ENCODE measurements at regions not wholly inside any gene's neighbourhood (a gene's known extent, or its start where the extent isn't known, plus 50 kb on each side); places are given as distances from the start of the nearest gene placed in this dataset.
A peak's percentile ranks its signal among the peaks of the same experiment; 100 is the strongest.

GRCh38 chr11:69381681-69382130 is 87.8 kb downstream of the MYEOV start:
- no peaks in the 10 kb centered on the region for H3K9me3 ChIP-seq
- H3K36me3 ChIP-seq (replicated peaks in 1 of 2; ENCODE audit: control insufficient read depth in 1 of 2, insufficient read depth in 2 of 2, low read length in 1 of 2): no peaks in the 10 kb centered on the region
- no peaks in the 10 kb centered on the region for H3K27me3 ChIP-seq (ENCODE audit: insufficient read depth)
- H3K9ac ChIP-seq: no peak overlapping the region
- TF ChIP-seq MAX (IDR thresholded peaks at IDR 0.05; ENCODE audit: low read depth): no peak
- no peak for TF ChIP-seq USF2 (IDR thresholded peaks at IDR 0.05; ENCODE audit: borderline replicate concordance, low read depth, low read length)
- TF ChIP-seq JUND (IDR thresholded peaks at IDR 0.05): no peak
- TF ChIP-seq FOXJ3 (CRISPR knock-in tag; IDR thresholded peaks at IDR 0.05): no peak
- no peak for TF ChIP-seq MXI1 (IDR thresholded peaks at IDR 0.05; ENCODE audit: low read depth, low read length)
- no peak for TF ChIP-seq FOXM1 (IDR thresholded peaks at IDR 0.05; ENCODE audit: low read depth)
- TF ChIP-seq FOSL2 (IDR thresholded peaks at IDR 0.05; ENCODE audit: borderline replicate concordance, low read depth): no peak
- no peak for TF ChIP-seq GATA2 (CRISPR knock-in tag; IDR thresholded peaks at IDR 0.05)
- no peak for TF ChIP-seq EP300 (IDR thresholded peaks at IDR 0.05; ENCODE audit: borderline replicate concordance in 1 of 2, low read depth in 1 of 2, low read length in 1 of 2)
- TF ChIP-seq CTCF (IDR thresholded peaks at IDR 0.05): no peak
- TF ChIP-seq RFX5 (IDR thresholded peaks at IDR 0.05; ENCODE audit: low read length): no peak
- 96% methylated on average over 17 of the region's 17 CpGs for WGBS (ENCODE audit: low lambda C conversion rate)
- no peaks in the 10 kb centered on the region for H3F3A ChIP-seq (replicated peaks; ENCODE audit: insufficient read depth)
- H3K79me2 ChIP-seq (ENCODE audit: insufficient read depth): no peaks in the 10 kb centered on the region
- DNase-seq: no peak
- ChIA-PET POLR2A (no interaction called here), CTCF (interaction anchor here (1.4 to 3.5 kb wide), 3 partner anchors 250 to 262 kb away, joined by 4 to 18 read pairs (median 4); no protein-coding TSS in a partner anchor)
- H3K4me1 ChIP-seq (ENCODE audit: control insufficient read depth in 1 of 2, insufficient read depth in 2 of 2, low read depth in 1 of 2, low read length in 1 of 2): peaks cover 0 to 12% of the 10 kb centered on the region in 2 experiments; a peak in 1 of 4 replicates
- H3K4me3 ChIP-seq (ENCODE audit: low read depth in 2 of 2, low read length in 1 of 2): no peak overlapping the region
- no peak overlapping the region for H3K27ac ChIP-seq (ENCODE audit: low read depth in 2 of 2, low read length in 1 of 2)
- H3K4me2 ChIP-seq: no peak overlapping the region
- no peaks in the 10 kb centered on the region for H4K20me1 ChIP-seq (ENCODE audit: insufficient read depth)
- H2AFZ ChIP-seq (ENCODE audit: low read depth): no peak overlapping the region
- H3K9me2 ChIP-seq: no peaks in the 10 kb centered on the region

GRCh38 chr11:69382131-69383128 is 88.5 kb downstream of the MYEOV start:
- no peak overlapping the region for H2AFZ ChIP-seq (ENCODE audit: low read depth)
- no peaks in the 10 kb centered on the region for H3F3A ChIP-seq (replicated peaks; ENCODE audit: insufficient read depth)
- no peak overlapping the region for H3K27ac ChIP-seq (ENCODE audit: low read depth in 2 of 2, low read length in 1 of 2)
- H3K9me2 ChIP-seq: no peaks in the 10 kb centered on the region
- DNase-seq: peak; percentile 6
- CTCF ChIA-PET: interaction anchor here (0.8 to 1.6 kb wide), 3 partner anchors 251 to 262 kb away, joined by 4 read pairs; no protein-coding TSS in a partner anchor
- H3K4me3 ChIP-seq (ENCODE audit: low read depth in 2 of 2, low read length in 1 of 2): no peak overlapping the region
- no peak overlapping the region for H3K9ac ChIP-seq
- no peaks in the 10 kb centered on the region for H3K79me2 ChIP-seq (ENCODE audit: insufficient read depth)
- no peaks in the 10 kb centered on the region for H3K9me3 ChIP-seq
- no peaks in the 10 kb centered on the region for H3K36me3 ChIP-seq (replicated peaks in 1 of 2; ENCODE audit: control insufficient read depth in 1 of 2, insufficient read depth in 2 of 2, low read length in 1 of 2)
- H3K4me2 ChIP-seq: no peak overlapping the region
- TF ChIP-seq EZH2phosphoT487 (IDR thresholded peaks at IDR 0.05; ENCODE audit: borderline replicate concordance, low read depth) (no peak), USF1 (IDR thresholded peaks at IDR 0.05; ENCODE audit: borderline replicate concordance, low read depth) (peak; percentile 40; the same call in 1 of the 2 replicates)
- POLR2A ChIA-PET: no interaction called here
- H4K20me1 ChIP-seq (ENCODE audit: insufficient read depth): no peaks in the 10 kb centered on the region
- H3K27me3 ChIP-seq (ENCODE audit: insufficient read depth): no peaks in the 10 kb centered on the region
- peaks cover 0 to 12% of the 10 kb centered on the region in 2 experiments; a peak in 1 of 4 replicates for H3K4me1 ChIP-seq (ENCODE audit: control insufficient read depth in 1 of 2, insufficient read depth in 2 of 2, low read depth in 1 of 2, low read length in 1 of 2)
- WGBS (ENCODE audit: low lambda C conversion rate): 94% methylated on average over 12 of the region's 27 CpGs
